Activated T-helper 2 cell treated with anti-CD3 and anti-CD28 coated beads, Interferon-gamma antibody, Interleukin-2, Interleukin-4, amounts not matched to agents 10 μg/mL and 5 μg/mL and 100 μg/mL, durations not matched to agents 14 hours and 24 hours and 36 hours (primary cell): ENCODE measurements at regions not wholly inside any gene's neighbourhood (a gene's known extent, or its start where the extent isn't known, plus 50 kb on each side); places are given as distances from the start of the nearest gene placed in this dataset.

ENCODE experiments used
- DNase-seq: peaks from one replicate; pipeline ENCODE4 v3.0.0; 2021; ENCODE audit warnings: low spot score
- H3K27ac Mint-ChIP-seq: one replicate; pipeline ENCODE4 v1.8.0; 2021; ENCODE audit warnings: mixed read lengths
- H3K27me3 Mint-ChIP-seq: one replicate; pipeline ENCODE4 v1.8.0; 2021; ENCODE audit warnings: low read depth, mixed read lengths
- H3K36me3 Mint-ChIP-seq: one replicate; pipeline ENCODE4 v1.8.0; 2021; ENCODE audit warnings: low read depth, mixed read lengths
- H3K4me1 Mint-ChIP-seq: one replicate; pipeline ENCODE4 v1.8.0; 2021; ENCODE audit warnings: low read depth, mixed read lengths
- H3K4me3 Mint-ChIP-seq: one replicate; pipeline ENCODE4 v1.8.0; 2021; ENCODE audit warnings: low read depth, mild to moderate bottlenecking, moderate library complexity, mixed read lengths
- H3K9me3 Mint-ChIP-seq: one replicate; pipeline ENCODE4 v1.8.0; 2021; ENCODE audit warnings: mixed read lengths
- intact Hi-C: fragments of 100-400 bp; cut with micrococcal nuclease; formaldehyde crosslinking; loops from one replicate; pipeline ENCODE4 v1.15.1; 2023

DNA sequence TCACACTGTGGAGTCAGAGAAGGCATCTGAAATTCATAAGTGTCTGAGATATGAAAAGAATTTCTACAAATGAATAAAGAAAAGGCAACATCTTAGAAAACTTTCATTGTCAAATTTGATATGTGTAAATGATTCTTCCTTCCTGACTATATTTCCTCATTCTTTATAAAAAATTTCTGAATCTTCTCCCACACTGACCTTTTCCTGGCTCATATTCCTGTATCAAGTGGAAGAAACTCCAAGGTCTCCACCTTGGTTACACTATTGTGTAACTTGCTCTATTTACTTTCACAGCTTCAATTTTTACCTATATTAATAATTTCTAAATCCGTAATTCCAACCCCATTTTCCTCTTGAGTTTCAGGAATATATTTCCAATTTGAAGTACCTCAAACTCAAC lies 93.5 kb upstream of the FBXL7 start:
- no peak overlapping the region for H3K27ac Mint-ChIP-seq

DNA sequence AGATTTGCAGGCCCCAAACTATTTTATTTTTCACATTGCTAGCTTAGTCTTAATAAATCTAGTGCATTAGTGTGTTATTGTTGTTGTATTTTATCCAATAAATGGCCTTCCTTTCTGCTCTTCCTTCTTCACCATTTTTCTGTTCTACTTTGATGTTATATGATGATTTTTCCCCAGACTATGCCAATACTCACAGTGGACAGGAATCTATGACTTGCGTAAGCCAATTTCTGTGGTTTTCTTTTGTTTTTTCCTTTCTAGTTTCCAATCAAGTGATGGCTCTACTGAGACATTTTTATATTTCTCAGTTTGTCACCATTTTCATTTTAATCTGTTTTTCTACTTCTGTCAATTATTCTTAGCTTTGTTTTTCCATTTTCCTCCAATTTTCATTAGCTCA lies 106.8 kb upstream of the FBXL7 start:
- H3K36me3 Mint-ChIP-seq = no peaks in the 10 kb centered on the region
- no peak overlapping the region for H3K4me3 Mint-ChIP-seq
- no peak overlapping the region for H3K27ac Mint-ChIP-seq
- DNase-seq = no peak
- no peaks in the 10 kb centered on the region for H3K4me1 Mint-ChIP-seq
- H3K27me3 Mint-ChIP-seq = no peaks in the 10 kb centered on the region
- intact Hi-C loops = no loop called here
- H3K9me3 Mint-ChIP-seq = peaks cover 26% of the 10 kb centered on the region

More for the DNA sequence above, 93.5 kb upstream of the FBXL7 start:
- Mint-ChIP-seq H3K4me3 (no peak overlapping the region), H3K27me3 (no peaks in the 10 kb centered on the region), H3K36me3 (no peaks in the 10 kb centered on the region), H3K4me1 (no peaks in the 10 kb centered on the region), H3K9me3 (peaks cover 34% of the 10 kb centered on the region)
- no peak for DNase-seq
- intact Hi-C loops = no loop called here

DNA sequence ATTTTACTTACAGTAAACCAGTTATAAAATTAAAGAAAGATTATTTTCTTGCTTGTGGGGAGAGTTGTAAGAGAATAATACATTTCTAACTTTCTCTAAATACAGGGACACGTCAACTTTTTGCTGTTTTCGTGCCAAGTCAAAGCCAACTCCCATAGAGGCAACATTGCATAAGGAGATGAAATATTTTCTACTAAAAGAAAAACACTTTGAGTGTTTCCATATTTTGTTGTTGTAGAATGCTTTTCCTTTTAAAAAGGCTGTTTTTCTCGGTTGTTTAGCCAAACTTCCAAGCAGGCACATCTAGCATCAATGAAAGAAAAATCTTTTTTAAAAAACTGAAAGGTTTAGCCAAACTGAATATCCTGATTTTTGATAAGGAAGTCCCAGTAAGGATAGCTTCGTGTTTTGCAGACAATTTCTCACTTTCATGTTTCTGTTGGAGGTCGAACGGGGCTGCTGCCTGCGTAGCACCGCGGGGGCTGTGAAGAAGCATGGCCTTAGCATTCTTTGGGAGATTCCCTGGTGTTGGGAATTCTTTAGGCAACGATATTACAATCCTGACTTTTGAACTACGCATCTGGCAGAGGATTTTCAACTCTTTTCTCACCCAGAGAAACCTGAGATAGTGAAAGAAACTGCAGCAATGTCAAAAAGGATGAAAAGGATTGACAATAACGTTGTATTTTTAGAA lies 108.1 kb upstream of the FBXL7 start:
- Mint-ChIP-seq H3K27me3 (no peaks in the 10 kb centered on the region), H3K4me1 (no peaks in the 10 kb centered on the region), H3K9me3 (peaks cover 25% of the 10 kb centered on the region), H3K27ac (no peak overlapping the region), H3K4me3 (no peak overlapping the region), H3K36me3 (no peaks in the 10 kb centered on the region)
- intact Hi-C loops = no loop called here
- DNase-seq = no peak

DNA sequence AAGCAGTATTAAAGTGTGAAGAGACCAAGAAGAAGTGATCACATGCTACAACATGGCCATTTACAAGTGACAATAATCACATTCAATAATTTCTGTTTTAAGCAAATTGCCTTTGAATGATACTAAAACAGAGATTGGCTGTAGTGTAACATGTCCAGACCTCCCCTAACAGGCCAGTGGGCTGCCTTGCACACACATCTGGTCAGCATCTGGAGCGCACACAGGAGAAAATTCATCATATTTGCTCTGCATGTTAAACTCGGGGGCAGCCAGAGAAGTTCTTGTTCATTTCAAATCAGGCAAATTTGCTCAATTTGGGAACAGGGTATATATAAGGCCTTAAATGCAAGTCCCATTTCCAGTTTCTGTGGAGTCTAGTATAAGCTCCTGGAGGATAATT lies 111.1 kb upstream of the FBXL7 start:
- intact Hi-C loops = no loop called here
- H3K27ac Mint-ChIP-seq = no peak overlapping the region
- no peaks in the 10 kb centered on the region for H3K36me3 Mint-ChIP-seq
- H3K4me3 Mint-ChIP-seq = no peak overlapping the region
- no peaks in the 10 kb centered on the region for H3K4me1 Mint-ChIP-seq
- no peaks in the 10 kb centered on the region for H3K27me3 Mint-ChIP-seq
- H3K9me3 Mint-ChIP-seq = peaks cover 34% of the 10 kb centered on the region
- DNase-seq = no peak

DNA sequence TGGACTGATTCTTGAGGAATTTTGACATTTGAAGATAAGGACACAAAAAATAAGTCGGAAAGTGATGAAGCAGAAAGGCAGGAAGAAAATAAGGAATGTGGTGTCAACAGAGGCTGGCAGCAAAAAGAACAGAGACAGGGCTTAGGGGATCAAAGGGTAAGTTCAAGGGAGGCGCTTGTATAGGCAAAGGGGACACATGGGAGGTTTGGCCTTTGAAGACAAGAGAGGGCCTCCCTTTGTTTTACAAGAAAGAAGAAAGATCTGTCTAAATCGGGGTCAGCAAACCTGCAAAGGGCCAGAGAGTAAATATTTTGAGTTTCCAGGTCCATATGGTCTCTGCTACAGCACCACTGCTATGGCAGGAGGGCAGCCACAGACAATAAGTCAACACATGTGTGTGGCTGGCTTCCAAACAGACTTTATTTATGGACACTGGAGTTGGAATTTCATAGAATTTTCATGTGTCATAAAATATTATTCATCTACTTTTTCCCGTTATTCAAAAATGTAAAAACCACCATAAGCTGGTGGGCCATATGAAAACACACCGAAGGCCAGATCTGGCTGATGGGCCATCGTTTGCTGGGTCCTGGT lies 112.0 kb upstream of the FBXL7 start:
- no peaks in the 10 kb centered on the region for H3K4me1 Mint-ChIP-seq
- H3K9me3 Mint-ChIP-seq = peaks cover 26% of the 10 kb centered on the region
- no peaks in the 10 kb centered on the region for H3K27me3 Mint-ChIP-seq
- DNase-seq = no peak
- no peak overlapping the region for H3K27ac Mint-ChIP-seq
- no peak overlapping the region for H3K4me3 Mint-ChIP-seq
- intact Hi-C loops = no loop called here
- H3K36me3 Mint-ChIP-seq = no peaks in the 10 kb centered on the region

DNA sequence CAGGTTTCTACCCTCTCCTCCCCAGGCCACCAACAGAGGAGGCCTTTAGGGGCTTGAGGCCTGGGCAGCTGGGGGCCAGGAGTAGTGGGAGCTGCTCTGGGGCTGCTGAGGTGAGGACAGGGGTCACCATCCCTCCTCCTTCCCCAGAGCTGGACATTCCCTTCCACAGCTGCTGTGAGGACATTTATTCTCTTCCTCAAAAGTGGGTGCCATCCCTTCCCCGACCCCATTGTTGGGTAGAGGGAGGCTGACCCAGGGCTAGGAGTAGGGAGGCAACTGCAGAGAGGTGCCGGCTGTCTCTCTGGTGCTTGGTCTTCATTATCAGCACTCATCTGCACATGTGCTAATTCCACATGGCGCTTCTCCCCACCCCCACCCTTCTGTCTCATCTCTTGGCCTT lies 113.9 kb upstream of the FBXL7 start:
- H3K27ac Mint-ChIP-seq = no peak overlapping the region
- H3K36me3 Mint-ChIP-seq = no peaks in the 10 kb centered on the region
- H3K9me3 Mint-ChIP-seq = peaks cover 26% of the 10 kb centered on the region
- H3K27me3 Mint-ChIP-seq = no peaks in the 10 kb centered on the region
- no peaks in the 10 kb centered on the region for H3K4me1 Mint-ChIP-seq
- DNase-seq = no peak
- H3K4me3 Mint-ChIP-seq = no peak overlapping the region
- intact Hi-C loops = no loop called here

DNA sequence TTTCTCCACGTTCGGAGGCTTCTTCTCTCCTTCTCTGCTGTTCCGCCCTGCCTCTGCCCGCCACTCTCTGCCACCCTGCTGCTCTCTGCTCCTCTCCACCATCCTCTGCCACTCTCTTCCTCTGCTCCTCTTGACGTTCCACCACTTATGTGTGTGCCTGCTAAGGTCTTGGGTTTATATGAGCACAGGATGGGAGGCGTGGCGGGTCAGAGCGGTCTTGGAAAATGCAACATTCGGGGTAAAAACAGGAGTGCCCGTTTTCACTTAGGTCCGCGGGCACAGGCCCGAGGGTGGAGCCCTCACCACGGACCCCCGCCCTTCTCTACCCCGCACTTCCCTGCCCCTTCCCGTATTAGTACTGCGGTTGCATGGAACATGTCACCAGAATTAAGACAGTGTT lies 114.4 kb upstream of the FBXL7 start:
- intact Hi-C loops = no loop called here
- Mint-ChIP-seq H3K4me1 (no peaks in the 10 kb centered on the region), H3K36me3 (no peaks in the 10 kb centered on the region), H3K27me3 (no peaks in the 10 kb centered on the region), H3K4me3 (no peak overlapping the region), H3K9me3 (peaks cover 26% of the 10 kb centered on the region), H3K27ac (no peak overlapping the region)
- DNase-seq = no peak

DNA sequence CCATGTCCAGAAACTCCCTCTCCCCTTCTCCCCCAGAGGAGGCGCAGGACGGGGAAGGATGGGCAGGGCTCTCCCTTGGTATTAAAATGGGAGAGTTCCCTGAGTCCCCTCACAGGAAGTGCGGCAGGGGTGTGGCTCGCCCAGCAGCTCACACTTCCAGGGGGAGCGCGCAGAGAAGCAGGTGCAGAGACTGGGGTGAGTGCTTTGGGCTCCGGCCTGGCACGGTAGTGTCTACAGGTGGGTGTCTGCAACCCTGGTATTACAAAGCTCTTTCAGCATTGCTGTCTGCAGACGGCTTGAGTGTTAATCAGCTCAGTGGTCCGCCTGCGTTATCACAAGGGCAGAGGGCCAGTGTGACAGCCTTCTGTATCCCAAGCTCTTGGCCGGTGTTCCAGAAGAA lies 114.9 kb upstream of the FBXL7 start:
- peaks cover 26% of the 10 kb centered on the region for H3K9me3 Mint-ChIP-seq

DNA sequence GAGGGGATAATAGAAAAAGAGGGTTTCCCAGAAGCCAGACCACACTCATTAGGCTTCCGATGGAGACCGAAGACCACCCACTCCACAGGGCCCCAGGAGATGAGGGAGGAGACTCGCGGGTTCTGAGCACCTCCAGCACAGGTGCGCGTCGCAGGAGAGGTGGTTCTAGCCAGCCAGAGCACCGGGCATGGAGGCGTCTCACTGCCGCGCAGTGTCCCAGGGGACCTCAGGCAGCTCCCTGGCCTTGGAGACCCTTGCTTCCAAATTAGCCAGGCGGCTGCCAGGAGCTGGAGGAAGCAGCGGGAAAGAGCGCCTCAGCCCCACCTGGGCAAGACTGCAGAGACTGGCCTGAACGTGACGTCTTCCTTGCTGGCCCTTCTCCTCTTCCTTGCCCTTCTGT lies 115.4 kb upstream of the FBXL7 start:
- H3K36me3 Mint-ChIP-seq = no peaks in the 10 kb centered on the region
- DNase-seq = no peak

More for the DNA sequence above, 114.9 kb upstream of the FBXL7 start:
- DNase-seq = no peak
- Mint-ChIP-seq H3K4me1 (no peaks in the 10 kb centered on the region), H3K27ac (no peak overlapping the region), H3K27me3 (no peaks in the 10 kb centered on the region), H3K36me3 (no peaks in the 10 kb centered on the region), H3K4me3 (no peak overlapping the region)
- intact Hi-C loops = no loop called here

DNA sequence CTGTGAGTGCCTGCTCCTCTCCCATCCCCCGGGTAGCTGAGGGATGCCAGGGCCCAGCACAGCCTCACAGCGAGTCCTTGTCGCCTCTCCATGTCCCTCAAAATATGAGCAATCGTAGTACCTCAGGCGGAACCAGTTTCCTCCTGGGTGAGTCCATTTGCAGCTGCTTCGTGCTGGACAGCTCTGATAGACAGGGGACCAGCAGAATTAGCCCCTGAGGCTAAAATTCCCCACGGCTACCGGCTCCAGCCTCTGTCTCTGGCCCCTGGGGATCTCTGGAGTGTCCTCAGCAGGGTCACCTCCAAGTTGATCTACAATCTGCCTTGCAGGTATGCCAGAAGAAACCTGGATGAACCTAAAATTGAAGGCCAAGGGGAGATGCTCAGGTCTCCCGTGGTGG lies 115.8 kb upstream of the FBXL7 start:
- H3K4me1 Mint-ChIP-seq = no peaks in the 10 kb centered on the region
- H3K4me3 Mint-ChIP-seq = no peak overlapping the region
- peaks cover 28% of the 10 kb centered on the region for H3K9me3 Mint-ChIP-seq
- intact Hi-C loops = no loop called here
- no peak overlapping the region for H3K27ac Mint-ChIP-seq
- no peak for DNase-seq
- no peaks in the 10 kb centered on the region for H3K27me3 Mint-ChIP-seq
- no peaks in the 10 kb centered on the region for H3K36me3 Mint-ChIP-seq

More for the DNA sequence above, 115.4 kb upstream of the FBXL7 start:
- H3K4me1 Mint-ChIP-seq = no peaks in the 10 kb centered on the region
- intact Hi-C loops = no loop called here
- peaks cover 26% of the 10 kb centered on the region for H3K9me3 Mint-ChIP-seq
- no peak overlapping the region for H3K4me3 Mint-ChIP-seq
- no peaks in the 10 kb centered on the region for H3K27me3 Mint-ChIP-seq
- no peak overlapping the region for H3K27ac Mint-ChIP-seq

DNA sequence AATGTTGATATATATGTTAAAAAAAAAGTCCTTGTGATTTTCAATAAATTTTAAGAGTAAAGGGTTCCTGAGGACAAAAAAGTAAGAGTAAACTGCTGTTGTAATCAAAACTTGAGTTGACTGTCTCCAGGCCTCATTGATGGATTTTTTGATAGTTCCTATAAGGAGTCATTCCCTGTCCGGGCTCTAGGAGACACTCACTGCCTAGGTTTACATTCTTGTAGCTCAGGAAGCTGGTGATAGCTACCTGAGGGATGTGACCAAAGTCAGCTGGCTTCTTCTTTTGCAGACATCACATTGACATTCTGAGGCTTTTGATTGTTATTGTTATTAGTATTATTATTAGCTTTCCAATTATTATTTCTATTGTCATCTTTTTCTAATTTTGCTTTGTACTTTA lies 116.5 kb upstream of the FBXL7 start:
- H3K9me3 Mint-ChIP-seq = peaks cover 31% of the 10 kb centered on the region
- no peak overlapping the region for H3K4me3 Mint-ChIP-seq
- no peaks in the 10 kb centered on the region for H3K27me3 Mint-ChIP-seq
- no peaks in the 10 kb centered on the region for H3K36me3 Mint-ChIP-seq
- H3K27ac Mint-ChIP-seq = no peak overlapping the region
- no peaks in the 10 kb centered on the region for H3K4me1 Mint-ChIP-seq
- intact Hi-C loops = no loop called here
- no peak for DNase-seq

DNA sequence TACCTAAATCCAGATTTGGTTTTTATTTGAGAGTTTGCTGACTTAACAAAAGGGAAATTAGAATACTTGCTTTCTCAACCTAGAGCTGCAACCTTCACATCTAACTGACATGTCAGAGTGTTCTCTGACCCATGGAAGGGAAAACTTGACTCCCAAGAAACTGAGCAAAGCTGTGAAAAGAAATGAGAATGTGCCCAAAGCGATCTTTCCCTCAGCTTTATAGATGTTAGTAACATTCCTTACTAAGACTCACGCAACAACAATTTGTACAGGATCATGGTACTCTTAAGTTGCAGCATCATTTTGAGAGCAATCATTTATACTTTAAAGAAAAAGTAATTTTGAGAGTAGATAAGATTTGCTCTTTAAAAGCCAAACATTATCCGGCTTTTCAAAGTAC lies 117.0 kb upstream of the FBXL7 start:
- Mint-ChIP-seq H3K27ac (no peak overlapping the region), H3K36me3 (no peaks in the 10 kb centered on the region), H3K4me1 (no peaks in the 10 kb centered on the region), H3K9me3 (peaks cover 33% of the 10 kb centered on the region), H3K27me3 (no peaks in the 10 kb centered on the region), H3K4me3 (no peak overlapping the region)
- intact Hi-C loops = no loop called here
- no peak for DNase-seq

DNA sequence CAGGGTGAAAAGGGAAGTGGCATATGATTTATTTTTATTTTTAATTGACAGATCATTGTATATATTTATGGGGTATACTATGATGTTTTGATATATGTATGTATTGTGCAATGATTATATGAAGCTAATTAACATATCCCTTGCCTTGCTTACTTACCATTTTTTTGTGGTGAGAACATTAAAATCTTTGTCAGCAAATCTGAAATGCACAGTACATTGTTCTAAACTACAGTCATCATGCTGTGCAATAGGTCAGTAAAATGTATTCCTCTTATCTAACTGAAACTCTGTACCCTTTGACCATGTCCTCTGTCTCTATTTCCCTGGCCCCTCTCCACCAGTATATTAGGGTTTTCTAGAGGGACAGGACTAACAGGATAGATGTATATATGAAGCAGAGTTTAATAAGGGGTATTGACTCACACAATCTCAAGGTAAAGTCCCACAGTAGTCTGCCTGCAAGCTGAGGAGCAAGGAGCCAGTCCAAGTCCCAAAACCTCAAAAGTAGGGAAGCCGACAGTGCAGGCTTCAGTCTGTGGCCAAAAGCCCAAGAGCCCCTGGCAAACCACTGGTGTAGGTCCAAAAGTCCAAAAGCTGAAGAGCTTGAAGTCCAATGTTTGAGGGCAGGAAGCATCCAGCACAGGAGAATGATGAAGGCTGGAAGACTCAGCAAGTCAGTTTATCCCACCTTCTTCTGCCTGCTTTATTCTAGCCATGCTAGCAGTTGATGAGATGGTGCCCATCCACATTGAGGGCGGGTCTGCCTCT lies 122.2 kb upstream of the FBXL7 start:
- no peak overlapping the region for H3K4me3 Mint-ChIP-seq
- intact Hi-C loops = no loop called here
- no peak for DNase-seq

More for the DNA sequence above, 122.2 kb upstream of the FBXL7 start:
- Mint-ChIP-seq H3K4me1 (no peaks in the 10 kb centered on the region), H3K27ac (no peak overlapping the region), H3K9me3 (peaks cover 18% of the 10 kb centered on the region), H3K36me3 (no peaks in the 10 kb centered on the region), H3K27me3 (no peaks in the 10 kb centered on the region)
